ENCODE measurements at regions not wholly inside any gene's neighbourhood (a gene's known extent, or its start where the extent isn't known, plus 50 kb on each side); places are given as distances from the start of the nearest gene placed in this dataset.

DNA sequence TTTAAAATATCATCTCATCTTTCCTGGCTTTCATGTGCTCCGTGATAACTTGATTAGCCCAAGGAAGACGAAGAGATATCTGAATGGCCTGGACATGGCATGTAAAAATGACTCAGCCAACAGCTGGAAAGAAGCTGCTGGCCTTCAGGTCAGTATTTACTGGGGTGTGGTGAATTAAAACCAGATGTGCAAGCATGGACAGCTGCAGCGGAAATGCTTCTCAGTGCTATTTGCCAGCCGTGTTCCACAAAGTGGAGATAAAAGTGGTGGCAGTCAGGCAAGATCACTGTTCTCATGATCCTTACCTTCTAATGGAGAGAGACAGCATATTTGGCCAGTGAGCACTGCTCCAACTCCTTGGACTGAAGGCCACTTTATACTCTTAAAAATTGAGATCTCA lies 203.1 kb upstream of the VSTM2A start:
- TF ChIP-seq POLR2A (IDR thresholded peaks at IDR 0.05; ENCODE audit: low read depth, low read length): no peak
- no peak for TF ChIP-seq PAX5 (IDR thresholded peaks at IDR 0.05; ENCODE audit: insufficient read depth, low read length, severe bottlenecking)
